ENCODE measurements at regions not wholly inside any gene's neighbourhood (a gene's known extent, or its start where the extent isn't known, plus 50 kb on each side); places are given as distances from the start of the nearest gene placed in this dataset.
A peak's percentile ranks its signal among the peaks of the same experiment; 100 is the strongest.

GRCh38 chr10:29850371-29850770 is 209.0 kb downstream of the JCAD start:
- Histone ChIP-seq H3K4me3 (replicated peaks in 1 of 3; ENCODE audit: insufficient read depth in 1 of 3, low read depth in 1 of 3, low read length in 3 of 3) (no peak overlapping the region), H3K4me2 (ENCODE audit: insufficient read depth, low read length) (peak overlapping the region; percentile 91), H3K9ac (replicated peaks; ENCODE audit: extremely low read depth, insufficient read depth, low read length) (no peak overlapping the region), H3K36me3 (ENCODE audit: control insufficient read depth in 2 of 2, extremely low read depth in 1 of 2, insufficient read depth in 2 of 2, low read length in 2 of 2) (no peaks in the 10 kb centered on the region), H3K4me1 (ENCODE audit: control insufficient read depth, extremely low read depth, insufficient read depth, low read length) (peaks cover 31% of the 10 kb centered on the region), H3K9me3 (replicated peaks; ENCODE audit: control insufficient read depth, insufficient read depth, low read length) (no peaks in the 10 kb centered on the region), H3K9me1 (replicated peaks; ENCODE audit: control insufficient read depth, extremely low read depth, insufficient read depth, low read length) (no peaks in the 10 kb centered on the region), H4K20me1 (replicated peaks; ENCODE audit: control insufficient read depth, extremely low read depth, insufficient read depth, low read length) (no peaks in the 10 kb centered on the region), H3K79me2 (ENCODE audit: control insufficient read depth, insufficient read depth, low read length) (no peaks in the 10 kb centered on the region), H3K27ac (ENCODE audit: insufficient read depth, low read depth, low read length) (peak overlapping the region; percentile 10), H2AFZ (ENCODE audit: low read depth, low read length) (no peak overlapping the region), H3K27me3 (ENCODE audit: control insufficient read depth in 2 of 2, insufficient read depth in 2 of 2, low read length in 2 of 2) (no peaks in the 10 kb centered on the region)
- intact Hi-C loops (cut with micrococcal nuclease): loop anchor here (1.0 kb wide), 1 partner anchor 99 kb away; no protein-coding TSS in a partner anchor
- DNase-seq (ENCODE audit: low read depth, low spot score) (no peak), FAIRE-seq (no peak)
- CTCF ChIA-PET: interaction anchor here (1.4 to 1.5 kb wide), 2 partner anchors 51 to 115 kb away, joined by 3 to 8 read pairs; no protein-coding TSS in a partner anchor
- TF ChIP-seq EZH2 (IDR thresholded peaks at IDR 0.05; ENCODE audit: borderline replicate concordance, low read depth, low read length, severe bottlenecking) (no peak), JUN (IDR thresholded peaks at IDR 0.05; ENCODE audit: borderline replicate concordance, insufficient read depth, insufficient read length, low read depth) (no peak), GATA2 (IDR thresholded peaks at IDR 0.05; ENCODE audit: insufficient read depth, insufficient read length, low read depth, low read length) (no peak), FOS (IDR thresholded peaks at IDR 0.05; ENCODE audit: borderline replicate concordance, insufficient read depth, low read length) (no peak), POLR2A (IDR thresholded peaks at IDR 0.05; ENCODE audit: low read depth, low read length) (no peak), CTCF (IDR thresholded peaks at IDR 0.05; ENCODE audit: extremely low read depth in 1 of 2, insufficient read depth in 1 of 2, low read depth in 1 of 2, low read length in 2 of 2) (no peak), POLR2AphosphoS5 (IDR thresholded peaks at IDR 0.05; ENCODE audit: insufficient read depth, low read depth, low read length) (no peak)
- TF ChIP-seq, protein P1, sequence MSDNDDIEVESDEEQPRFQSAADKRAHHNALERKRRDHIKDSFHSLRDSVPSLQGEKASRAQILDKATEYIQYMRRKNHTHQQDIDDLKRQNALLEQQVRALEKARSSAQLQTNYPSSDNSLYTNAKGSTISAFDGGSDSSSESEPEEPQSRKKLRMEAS (IDR thresholded peaks at IDR 0.05; ENCODE audit: insufficient read depth, insufficient read length): no peak
- POLR2A ChIA-PET: interaction anchor here (0.6 kb wide), 1 partner anchor 76 kb away, joined by 3 read pairs; no protein-coding TSS in a partner anchor
- dilution Hi-C loops (cut with MboI; ENCODE audit: extremely low pct_ligation_motif_present, low sequenced_read_pairs): no loop called here
- BruUV-seq (replicated peaks): no TSS peak

Measured in endothelial cell of umbilical vein (primary cell).